Mammary epithelial cell (primary cell): ENCODE measurements at regions not wholly inside any gene's neighbourhood (a gene's known extent, or its start where the extent isn't known, plus 50 kb on each side); places are given as distances from the start of the nearest gene placed in this dataset.

Source experiments
- EZH2 ChIP-seq: IDR thresholded peaks from 2 replicates; pipeline ENCODE4 v1.6.1; 2012; ENCODE audit warnings: low read length, inconsistent platforms, borderline replicate concordance
- TF ChIP-seq, protein P1 (sequence below), 2 donors: IDR thresholded peaks in 1 of 2; conservative IDR thresholded peaks in 1 of 2; 2 replicates each; pipeline ENCODE4 v1.5.1; 2011 to 2012; ENCODE audit warnings: inconsistent platforms in 2 of 2, low read length in 2 of 2, mild to moderate bottlenecking in 2 of 2, control low read depth in 1 of 2, low read depth in 1 of 2; ENCODE audit not compliant: insufficient read depth in 1 of 2; ENCODE audit errors: extremely low read depth in 1 of 2

DNA sequence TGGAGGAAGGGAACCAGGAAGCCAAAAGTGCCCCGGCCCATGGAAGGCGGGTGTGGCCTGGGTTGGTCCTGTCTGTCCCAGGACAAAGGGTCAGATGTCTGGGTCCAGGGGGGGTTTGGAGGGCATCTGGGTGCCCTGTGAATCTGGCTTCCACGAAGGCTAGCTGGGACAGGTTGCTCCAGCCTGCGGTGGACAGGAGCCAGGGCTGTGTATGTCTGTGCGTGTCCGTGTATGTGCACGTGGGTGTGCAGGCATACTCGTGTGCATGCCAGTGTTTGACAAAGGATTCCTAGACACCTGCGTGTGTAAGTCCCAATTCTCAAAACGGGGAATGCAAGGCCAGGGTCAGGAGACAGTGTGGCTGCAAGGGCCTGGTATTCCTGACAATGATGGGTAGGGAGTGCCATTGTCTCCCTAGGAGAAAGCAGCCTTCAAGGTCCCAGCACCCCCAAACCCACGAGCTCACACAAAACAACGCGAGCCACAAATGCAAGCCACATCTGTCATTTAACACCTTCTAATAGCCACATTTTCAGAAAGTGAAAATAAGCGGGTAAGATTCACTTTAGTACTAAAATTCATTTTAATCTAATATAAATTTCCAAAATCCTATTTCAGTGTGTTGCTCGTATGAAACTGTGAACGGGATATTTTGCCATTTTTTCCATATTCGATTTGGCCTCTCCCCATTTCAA lies 78.4 kb upstream of the WNT7B start:
- TF ChIP-seq, protein P1, sequence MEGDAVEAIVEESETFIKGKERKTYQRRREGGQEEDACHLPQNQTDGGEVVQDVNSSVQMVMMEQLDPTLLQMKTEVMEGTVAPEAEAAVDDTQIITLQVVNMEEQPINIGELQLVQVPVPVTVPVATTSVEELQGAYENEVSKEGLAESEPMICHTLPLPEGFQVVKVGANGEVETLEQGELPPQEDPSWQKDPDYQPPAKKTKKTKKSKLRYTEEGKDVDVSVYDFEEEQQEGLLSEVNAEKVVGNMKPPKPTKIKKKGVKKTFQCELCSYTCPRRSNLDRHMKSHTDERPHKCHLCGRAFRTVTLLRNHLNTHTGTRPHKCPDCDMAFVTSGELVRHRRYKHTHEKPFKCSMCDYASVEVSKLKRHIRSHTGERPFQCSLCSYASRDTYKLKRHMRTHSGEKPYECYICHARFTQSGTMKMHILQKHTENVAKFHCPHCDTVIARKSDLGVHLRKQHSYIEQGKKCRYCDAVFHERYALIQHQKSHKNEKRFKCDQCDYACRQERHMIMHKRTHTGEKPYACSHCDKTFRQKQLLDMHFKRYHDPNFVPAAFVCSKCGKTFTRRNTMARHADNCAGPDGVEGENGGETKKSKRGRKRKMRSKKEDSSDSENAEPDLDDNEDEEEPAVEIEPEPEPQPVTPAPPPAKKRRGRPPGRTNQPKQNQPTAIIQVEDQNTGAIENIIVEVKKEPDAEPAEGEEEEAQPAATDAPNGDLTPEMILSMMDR (conservative IDR thresholded peaks at IDR 0.05 in 1 of 2, IDR thresholded peaks at IDR 0.05 in 1 of 2; ENCODE audit: extremely low read depth in 1 of 2, insufficient read depth in 1 of 2, low read depth in 1 of 2, low read length in 2 of 2) = no peak
- no peak for TF ChIP-seq EZH2
